Fibroblast of skin of abdomen (primary cell): ENCODE measurements at regions not wholly inside any gene's neighbourhood (a gene's known extent, or its start where the extent isn't known, plus 50 kb on each side); places are given as distances from the start of the nearest gene placed in this dataset.
"Not testable (repeated sequence)": the region's sequence is repeated elsewhere in the genome, so short reads cannot be mapped to it uniquely, and the experiment has no call there.

Experiments
- DNase-seq: peaks from one replicate; pipeline ENCODE4 v3.0.0-alpha.2; 2013

GRCh38 chr20:29320216-29320949 is 1937.1 kb upstream of the DEFB115 start:
- not testable (repeated sequence) for DNase-seq

- not testable (repeated sequence) for DNase-seq
Observed at GRCh38 chr20:29323631-29324515, 1933.6 kb upstream of the DEFB115 start.

DNA sequence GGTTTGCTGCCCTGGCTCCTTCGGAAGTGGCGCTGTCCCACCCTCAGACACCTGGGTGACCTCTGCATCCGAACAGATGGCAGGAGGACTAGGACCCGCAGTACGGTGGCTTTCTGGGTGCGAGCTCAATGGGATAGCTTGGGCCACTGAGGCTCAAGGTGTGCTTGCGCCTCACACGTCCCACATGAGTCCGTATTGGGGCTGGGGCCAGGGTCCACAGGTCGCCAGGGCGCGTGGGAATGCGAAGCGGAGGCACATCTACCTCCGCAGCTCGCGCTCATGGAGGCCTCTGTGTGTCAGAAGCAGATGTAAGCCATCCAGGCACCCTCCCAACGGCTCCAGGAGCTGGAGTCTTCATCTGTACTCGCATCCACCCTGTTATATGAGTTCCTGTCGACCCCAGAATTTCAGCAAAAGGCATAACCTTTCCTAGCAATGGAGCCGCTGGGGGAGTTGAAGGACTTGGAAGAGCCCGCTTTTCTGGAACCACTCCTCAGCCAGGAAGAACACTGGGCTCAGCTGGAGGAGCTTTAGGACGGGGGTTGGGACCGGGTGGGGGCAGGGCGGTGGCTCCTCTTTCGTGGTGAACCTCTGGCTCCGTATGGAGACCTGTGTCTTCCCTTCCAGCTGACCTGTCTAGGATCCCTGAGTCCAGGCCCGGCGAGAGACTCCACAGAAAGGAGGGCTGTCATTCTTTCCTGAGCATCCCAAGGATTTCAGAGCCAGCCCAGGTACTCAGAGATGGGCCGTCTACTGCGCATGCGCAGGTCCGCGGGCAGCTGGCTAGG is 1932.8 kb upstream of the DEFB115 start:
- DNase-seq, result not testable (repeated sequence)

DNA sequence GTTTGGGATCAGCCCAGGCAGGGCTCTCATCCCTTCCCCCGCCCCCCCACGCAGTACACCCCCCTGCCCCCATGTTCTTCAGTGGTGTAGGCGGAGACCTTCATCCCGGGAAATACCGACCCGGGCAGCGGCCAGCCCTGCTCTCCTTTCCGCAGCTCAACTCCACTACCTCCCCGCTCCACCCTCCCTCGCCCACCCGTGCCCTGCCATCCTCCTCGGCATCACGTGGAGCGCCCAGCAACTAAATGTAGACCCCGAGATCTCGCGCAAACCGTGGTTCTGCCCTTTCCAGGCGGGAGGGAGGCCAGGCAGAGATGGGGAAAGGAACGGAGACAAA is 1932.2 kb upstream of the DEFB115 start:
- DNase-seq, result no peak

DNA sequence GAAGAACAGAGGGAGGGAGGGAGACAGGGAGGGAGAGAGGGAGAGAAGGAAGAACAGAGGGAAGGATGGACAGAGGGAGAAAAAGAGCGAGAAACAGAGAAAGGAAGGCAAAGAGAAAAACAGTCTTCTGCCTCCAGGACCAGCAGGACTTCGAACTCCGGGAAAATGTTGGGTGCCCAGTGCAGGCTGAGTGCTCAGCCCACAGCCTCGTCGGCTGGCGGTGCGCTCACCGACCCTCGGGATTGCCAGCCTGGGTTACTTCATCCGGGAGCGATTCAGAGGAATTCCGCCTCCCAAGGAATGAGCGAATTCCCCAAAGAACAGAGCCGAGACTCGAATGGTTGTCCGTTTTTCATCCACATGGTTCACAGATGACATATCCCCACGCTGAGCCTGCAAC is 1931.7 kb upstream of the DEFB115 start:
- DNase-seq, result not testable (repeated sequence)

DNA sequence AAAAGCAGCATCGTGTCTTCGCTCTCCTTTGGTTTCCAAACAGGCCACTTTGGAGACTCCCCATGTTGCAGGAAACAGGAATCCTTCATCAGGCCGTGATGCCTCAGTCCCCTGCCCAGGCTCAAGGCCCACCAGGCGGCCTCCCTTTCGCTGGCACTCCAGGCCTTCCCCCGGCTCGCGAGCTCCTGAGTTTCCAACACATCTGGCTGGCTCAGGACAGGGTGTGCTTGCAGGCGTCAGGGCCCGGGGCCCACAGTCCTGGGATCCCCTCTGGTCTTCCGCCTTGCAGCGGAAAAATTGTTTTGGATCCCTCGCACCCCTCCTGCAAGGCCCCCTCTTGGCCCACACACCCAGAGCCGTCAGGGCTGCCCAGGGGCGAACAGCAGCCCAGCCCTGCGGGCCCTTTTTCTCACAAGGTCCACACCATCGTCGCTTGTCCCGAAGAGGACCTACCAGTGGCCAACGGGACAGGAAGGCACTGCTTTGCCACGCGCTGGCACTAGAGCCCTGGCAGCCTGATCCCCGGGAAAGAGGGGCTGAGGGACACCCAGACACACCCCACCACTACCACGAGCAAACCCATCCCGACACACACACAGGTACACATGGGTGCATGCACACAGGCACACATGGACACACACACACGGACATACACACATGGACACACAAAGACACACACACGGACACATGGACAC is 1930.9 kb upstream of the DEFB115 start:
- DNase-seq, result no peak

DNA sequence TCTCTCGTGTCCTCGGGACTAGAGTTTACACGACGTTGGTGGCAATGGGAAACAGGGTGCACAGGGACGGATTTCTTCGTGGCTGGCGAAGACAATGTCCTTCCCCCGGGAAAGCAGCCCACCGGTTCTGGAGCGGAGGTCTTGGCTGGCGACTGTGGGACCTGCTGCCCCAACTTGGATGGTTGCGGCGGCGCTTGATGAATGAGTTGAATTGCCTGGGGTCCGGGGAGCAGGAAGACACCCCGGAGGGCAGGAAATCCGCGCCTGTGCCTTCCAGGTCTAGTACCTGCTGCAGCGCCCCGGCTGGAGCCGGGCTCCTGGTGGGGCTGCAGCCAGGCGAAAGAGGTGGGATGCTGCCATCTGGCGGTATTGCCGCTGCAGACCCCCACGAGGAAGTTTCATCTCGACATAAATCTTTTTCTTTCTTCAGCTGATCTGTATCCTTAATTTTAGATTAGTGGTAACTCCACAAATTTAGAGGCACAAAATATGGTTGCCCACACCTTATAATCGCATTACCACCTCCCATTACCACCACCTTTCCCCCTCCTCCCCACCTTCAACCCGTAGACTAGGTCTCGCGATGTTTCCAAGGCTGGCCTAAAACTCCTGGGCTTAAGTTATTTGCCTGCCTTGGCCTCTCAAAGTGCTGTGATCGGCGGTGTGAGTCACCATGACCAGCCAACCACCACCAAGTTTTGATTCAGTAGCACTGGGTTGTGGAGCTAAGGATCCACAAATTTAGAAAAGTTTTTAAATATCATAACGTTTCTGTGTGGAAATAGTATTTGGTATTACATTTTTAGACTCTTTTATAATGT is 1929.7 kb upstream of the DEFB115 start:
- not testable (repeated sequence) for DNase-seq

DNA sequence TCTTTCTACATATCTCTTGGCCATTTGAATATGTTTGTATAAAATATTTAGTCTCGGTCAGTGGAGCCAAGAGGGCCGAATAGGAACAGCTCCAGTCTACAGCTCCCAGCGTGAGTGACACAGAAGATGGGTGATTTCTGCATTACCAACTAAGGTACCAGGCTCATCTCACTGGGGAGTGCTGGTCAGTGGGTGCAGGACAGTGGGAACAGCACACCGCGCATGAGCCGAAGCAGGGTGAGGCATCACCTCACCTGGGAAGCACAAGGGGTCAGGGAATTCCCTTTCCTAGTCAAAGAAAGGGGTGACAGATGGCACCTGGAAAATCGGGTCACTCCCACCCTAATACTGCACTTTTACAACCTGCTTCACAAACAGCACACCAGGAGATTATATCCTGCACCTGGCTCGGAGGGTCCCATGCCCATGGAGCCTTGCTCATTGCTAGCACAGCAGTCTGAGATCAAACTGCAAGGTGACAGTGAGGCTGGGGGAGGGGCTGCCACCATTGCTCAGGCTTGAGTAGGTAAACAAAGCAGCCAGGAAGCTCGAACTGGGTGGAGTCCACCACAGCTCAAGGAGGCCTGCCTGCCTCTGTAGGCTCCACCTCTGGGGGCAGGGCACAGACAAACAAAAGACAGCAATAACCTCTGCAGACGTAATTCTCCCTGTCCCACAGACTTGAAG is 1926.9 kb upstream of the DEFB115 start:
- not testable (repeated sequence) for DNase-seq

- DNase-seq, result no peak
Observed at GRCh38 chr20:29349836-29350235, 1907.6 kb upstream of the DEFB115 start.

GRCh38 chr20:29375937-29376336 is 1881.5 kb upstream of the DEFB115 start:
- not testable (repeated sequence) for DNase-seq

DNA sequence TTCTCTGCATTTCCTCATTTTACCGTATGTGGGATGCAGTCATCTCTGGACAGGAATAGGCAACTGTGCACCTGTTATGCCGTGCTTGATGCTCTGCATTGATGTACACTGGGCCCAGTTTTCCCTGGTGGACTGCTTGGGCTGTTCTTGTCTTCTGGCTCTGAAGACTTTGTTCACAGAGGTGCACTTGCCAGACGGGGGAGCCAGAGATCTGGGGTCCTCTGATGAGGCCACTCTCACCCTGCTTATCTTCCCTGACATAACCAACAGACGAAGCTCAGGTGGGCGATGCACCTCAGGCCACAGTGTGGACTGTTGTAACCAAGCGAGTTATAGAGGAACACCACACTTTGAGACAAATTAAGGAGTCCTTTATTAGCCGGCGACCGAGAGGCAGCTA is 1864.6 kb upstream of the DEFB115 start:
- DNase-seq, result not testable (repeated sequence)

DNA sequence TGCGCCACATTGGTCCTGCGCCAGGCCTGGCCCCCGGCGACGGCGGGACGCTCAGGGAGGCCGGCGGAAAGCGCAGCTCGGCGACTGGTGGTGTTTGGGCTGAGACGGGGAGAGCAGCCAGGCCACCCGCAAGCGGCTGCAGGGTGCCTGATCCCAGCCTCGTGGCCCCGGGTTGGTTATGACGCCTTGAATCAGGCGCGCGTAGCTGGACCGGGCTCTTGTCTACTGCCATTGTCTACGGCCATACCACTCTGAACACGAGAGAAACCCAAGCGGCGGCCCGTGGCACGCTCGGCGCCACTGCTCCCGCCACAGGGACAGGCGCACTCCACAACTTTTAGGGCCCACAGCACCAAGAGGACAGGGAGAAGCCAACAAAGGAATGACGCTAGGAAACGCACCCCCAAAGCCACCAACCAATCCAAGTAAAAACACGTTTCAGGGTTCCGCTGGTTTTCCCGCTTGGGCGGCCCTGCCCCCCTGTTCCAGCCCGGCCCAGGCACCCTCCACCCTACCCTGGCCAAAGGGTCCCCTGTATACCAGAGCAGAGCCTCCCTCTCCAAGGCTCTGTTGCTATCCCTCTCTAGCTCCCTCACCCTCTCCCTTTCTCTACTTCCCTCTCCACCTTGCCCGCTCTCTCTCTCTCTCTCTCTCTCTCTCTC is 1849.3 kb upstream of the DEFB115 start:
- DNase-seq, result no peak

- not testable (repeated sequence) for DNase-seq
Observed at GRCh38 chr20:29408707-29409106, 1848.8 kb upstream of the DEFB115 start.

- DNase-seq, result not testable (repeated sequence)
Observed at GRCh38 chr20:29409160-29409689, 1848.2 kb upstream of the DEFB115 start.

DNA sequence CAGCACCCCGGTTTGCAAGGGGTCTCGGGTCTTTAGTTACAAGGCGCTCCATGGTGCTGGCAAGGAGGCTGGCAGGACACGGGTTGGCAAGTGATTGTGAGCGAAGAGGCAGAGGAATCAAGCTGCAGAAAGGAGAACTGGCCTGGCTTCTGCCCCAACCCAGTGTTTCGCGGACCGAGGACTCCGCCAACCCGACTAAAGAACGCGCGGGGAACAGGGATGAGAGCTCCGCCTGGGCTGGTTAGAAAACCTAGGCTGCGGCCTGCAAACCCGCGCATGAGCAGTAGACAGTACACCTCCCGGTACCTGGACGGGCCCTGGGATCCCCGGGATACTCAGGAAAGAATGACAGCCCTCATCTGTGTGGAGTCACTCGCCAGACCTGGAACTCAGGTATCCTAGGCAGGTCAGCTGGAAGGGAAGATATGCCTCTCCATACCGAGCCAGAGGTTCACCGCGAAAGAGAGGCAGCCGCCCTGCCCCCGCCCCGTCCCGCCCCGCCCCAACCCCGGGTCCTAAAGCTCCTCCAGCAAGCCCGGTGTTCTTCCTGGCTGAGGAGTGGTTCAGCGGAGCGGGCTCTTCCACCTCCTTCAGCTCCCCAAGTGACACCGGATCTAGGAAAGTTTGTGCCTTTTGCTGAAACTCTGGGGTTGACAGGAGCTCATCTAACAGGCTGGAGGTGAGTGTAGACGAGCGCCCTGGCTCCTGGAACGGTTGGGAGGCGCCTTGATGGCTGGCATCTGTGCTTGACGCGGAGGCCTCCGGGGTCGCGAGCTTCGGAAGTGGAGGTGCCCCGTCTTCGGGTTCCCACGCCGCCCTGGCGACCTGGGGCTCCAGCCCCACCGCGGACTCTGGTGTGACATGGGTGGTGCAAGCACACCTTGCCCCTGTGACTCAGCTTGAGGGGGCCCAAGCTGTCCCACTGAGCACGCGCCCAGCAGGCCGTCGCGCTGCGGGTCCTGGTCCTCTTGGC is 1847.3 kb upstream of the DEFB115 start:
- DNase-seq, result no peak

DNA sequence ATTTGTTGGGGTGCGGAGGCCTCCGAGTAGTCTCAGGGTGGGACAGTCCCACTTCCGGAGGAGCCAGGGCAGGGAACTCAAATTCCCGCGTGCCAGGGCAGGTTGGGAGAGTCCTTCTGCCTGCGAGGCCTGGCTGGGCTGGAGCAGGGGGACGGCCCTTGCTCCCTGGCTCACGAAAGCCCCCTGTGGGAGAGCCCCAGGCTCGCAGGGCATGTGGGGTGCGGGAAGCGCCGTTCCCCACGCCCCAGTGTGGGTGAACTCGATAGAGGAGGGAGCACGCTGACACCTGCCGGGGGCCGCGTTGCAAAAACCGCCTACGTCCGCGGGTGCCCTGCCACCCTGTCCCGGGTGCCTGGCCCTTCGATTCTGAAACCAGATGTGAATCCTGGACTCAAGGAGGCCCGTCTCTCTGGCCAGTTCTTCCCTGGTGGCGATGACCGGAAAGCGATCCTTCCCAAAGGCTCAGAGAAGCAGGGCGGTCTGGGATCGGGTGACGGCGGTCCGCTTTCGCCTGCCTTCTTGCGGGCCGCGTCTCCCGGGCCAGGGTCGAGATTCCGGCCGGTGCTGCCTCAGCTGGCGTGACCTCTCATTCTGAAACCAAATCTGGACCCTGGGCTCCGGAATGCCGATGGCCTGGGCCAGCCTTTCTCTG is 1846.5 kb upstream of the DEFB115 start:
- DNase-seq, result no peak

DNA sequence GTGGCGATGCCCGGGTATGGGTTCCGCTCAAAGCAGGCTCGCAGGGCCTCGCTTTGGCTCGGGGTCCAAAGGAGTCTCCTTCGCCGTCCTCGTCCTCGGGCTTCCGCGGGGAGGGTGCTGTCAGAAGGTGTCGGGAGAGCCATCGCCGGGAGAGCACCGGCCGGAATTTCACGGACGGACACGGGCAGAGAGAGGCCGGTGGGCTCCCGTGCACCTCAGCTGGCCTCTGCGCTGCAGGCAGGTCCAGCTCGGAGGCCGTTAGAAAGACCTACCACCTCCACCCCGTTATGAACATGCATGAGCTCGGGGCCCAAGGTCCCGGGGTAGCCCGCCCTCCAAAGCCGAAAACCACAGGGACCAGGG is 1846.0 kb upstream of the DEFB115 start:
- not testable (repeated sequence) for DNase-seq

DNA sequence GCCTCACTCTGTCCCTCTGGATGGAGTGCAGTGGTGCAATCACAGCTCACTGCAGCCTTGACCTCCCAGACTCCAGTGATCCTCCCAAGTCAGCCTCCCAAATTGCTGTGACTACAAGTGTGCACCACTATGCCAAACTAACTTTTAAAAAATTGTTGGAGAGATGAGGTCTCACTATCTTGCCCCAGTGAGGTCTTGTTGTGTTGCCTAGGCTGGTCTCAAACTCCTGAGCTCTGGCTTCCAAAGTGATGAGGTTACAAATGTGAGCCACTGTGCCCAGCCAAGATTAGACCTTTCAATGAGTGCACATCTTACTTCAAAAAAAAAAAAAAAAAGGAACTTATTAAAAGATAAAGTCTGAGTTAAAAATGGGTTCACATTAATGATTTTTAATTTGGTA is 1838.1 kb upstream of the DEFB115 start:
- DNase-seq, result no peak
